ENCODE measurements at regions not wholly inside any gene's neighbourhood (a gene's known extent, or its start where the extent isn't known, plus 50 kb on each side); places are given as distances from the start of the nearest gene placed in this dataset.

DNA sequence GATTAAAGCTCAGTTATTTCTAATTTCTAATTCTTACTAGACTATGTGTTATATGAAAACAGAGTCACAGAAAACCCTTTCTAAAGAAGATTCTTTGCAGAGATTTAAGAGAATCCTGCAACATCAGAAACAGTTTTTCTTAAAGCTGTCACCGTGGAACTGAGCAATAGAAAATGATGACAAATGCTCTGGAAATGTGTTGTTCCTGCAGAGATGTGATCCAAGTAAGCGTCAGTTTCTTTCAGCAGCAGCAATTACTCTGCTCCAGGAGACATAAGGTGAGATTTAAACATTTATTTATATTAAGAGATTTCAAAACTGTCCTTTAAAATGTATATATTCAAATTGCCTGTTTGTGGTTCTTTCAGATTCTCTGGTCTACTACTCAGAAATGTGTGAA, 350.5 kb upstream of the NETO1 start:
- H3K4me3 ChIP-seq (ENCODE audit: low read depth, poor library complexity, severe bottlenecking), result no peak overlapping the region
- no peak for TF ChIP-seq POLR2A (IDR thresholded peaks at IDR 0.05)
- TF ChIP-seq CTCF (IDR thresholded peaks at IDR 0.05), result no peak
- WGBS, 2 donors, result 60 to 70% methylated on average over 2 of the region's 2 CpGs
- no peak for DNase-seq (ENCODE audit: low spot score in 2 of 2)
- intact Hi-C loops (cut with DNase I; ENCODE audit: low total_unique reads), result no loop called here

GRCh38 chr18:73214970-73215369, 347.2 kb upstream of the NETO1 start:
- H3K4me3 ChIP-seq (ENCODE audit: low read depth, poor library complexity, severe bottlenecking), result no peak overlapping the region
- intact Hi-C loops (cut with DNase I; ENCODE audit: low total_unique reads), result no loop called here
- TF ChIP-seq CTCF (IDR thresholded peaks at IDR 0.05), result no peak
- TF ChIP-seq POLR2A (IDR thresholded peaks at IDR 0.05), result no peak
- 86 to 88% methylated on average over 7 of the region's 7 CpGs for WGBS, 2 donors
- DNase-seq (ENCODE audit: low spot score in 2 of 2), result no peak

GRCh38 chr18:73212442-73212841, 344.7 kb upstream of the NETO1 start:
- WGBS, 2 donors, result 76 to 79% methylated on average over 4 of the region's 4 CpGs
- TF ChIP-seq CTCF (IDR thresholded peaks at IDR 0.05) (no peak), POLR2A (IDR thresholded peaks at IDR 0.05) (no peak)

GRCh38 chr18:73201940-73202339, 334.2 kb upstream of the NETO1 start:
- WGBS, 2 donors, result 80 to 86% methylated on average over 6 of the region's 6 CpGs
- no peak overlapping the region for H3K4me3 ChIP-seq (ENCODE audit: low read depth, poor library complexity, severe bottlenecking)
- no peak for DNase-seq (ENCODE audit: low spot score in 2 of 2)
- no peak for TF ChIP-seq CTCF (IDR thresholded peaks at IDR 0.05)
- no peak for TF ChIP-seq POLR2A (IDR thresholded peaks at IDR 0.05)
- intact Hi-C loops (cut with DNase I; ENCODE audit: low total_unique reads), result no loop called here

More at GRCh38 chr18:73212442-73212841, 344.7 kb upstream of the NETO1 start:
- no peak overlapping the region for H3K4me3 ChIP-seq (ENCODE audit: low read depth, poor library complexity, severe bottlenecking)
- no peak for DNase-seq (ENCODE audit: low spot score in 2 of 2)
- intact Hi-C loops (cut with DNase I; ENCODE audit: low total_unique reads), result no loop called here

DNA sequence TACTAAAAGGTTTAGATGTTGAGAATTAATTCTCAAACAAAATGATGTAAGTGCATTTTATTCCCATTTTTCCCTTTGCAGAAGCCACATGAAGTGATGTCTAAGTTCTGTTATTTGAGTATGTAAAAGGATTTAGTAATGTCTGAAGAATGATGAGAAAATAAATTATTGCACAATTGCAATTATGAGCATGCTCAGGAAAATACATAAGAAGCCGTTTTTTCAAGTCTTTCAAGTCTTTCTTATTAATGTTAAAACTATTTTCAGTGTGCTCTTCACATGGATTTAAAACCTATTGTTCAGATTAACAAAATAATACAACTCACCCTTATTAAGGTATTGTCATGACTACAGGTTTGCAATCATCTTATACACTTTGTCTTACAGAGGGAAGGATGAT, 331.4 kb upstream of the NETO1 start:
- no peak for DNase-seq (ENCODE audit: low spot score in 2 of 2)
- intact Hi-C loops (cut with DNase I; ENCODE audit: low total_unique reads), result loop anchor here (10.0 kb wide), 1 partner anchor 64 kb away; no protein-coding TSS in a partner anchor
- TF ChIP-seq CTCF (IDR thresholded peaks at IDR 0.05), result no peak
- TF ChIP-seq POLR2A (IDR thresholded peaks at IDR 0.05), result no peak
- 37 to 53% methylated on average over 1 of the region's 1 CpG for WGBS, 2 donors
- H3K4me3 ChIP-seq (ENCODE audit: low read depth, poor library complexity, severe bottlenecking), result no peak overlapping the region

- H3K4me3 ChIP-seq (ENCODE audit: low read depth, poor library complexity, severe bottlenecking), result no peak overlapping the region
- intact Hi-C loops (cut with DNase I; ENCODE audit: low total_unique reads), result loop anchor here (10.0 kb wide), 1 partner anchor 55 kb away; no protein-coding TSS in a partner anchor
- TF ChIP-seq POLR2A (IDR thresholded peaks at IDR 0.05) (no peak), CTCF (IDR thresholded peaks at IDR 0.05) (no peak)
- no peak for DNase-seq (ENCODE audit: low spot score in 2 of 2)
- WGBS, 2 donors, result 73 to 78% methylated on average over 3 of the region's 3 CpGs
Observed at GRCh38 chr18:73189718-73190117, 321.9 kb upstream of the NETO1 start.
